NCI-H774 (cell line): ENCODE measurements at regions not wholly inside any gene's neighbourhood (a gene's known extent, or its start where the extent isn't known, plus 50 kb on each side); places are given as distances from the start of the nearest gene placed in this dataset.
"Not testable (repeated sequence)": the region's sequence is repeated elsewhere in the genome, so short reads cannot be mapped to it uniquely, and the experiment has no call there.

ENCODE experiments used
- DNase-seq: peaks from one replicate; lab custom pipeline; 2025; lab: John Stamatoyannopoulos, UW

GRCh38 chr22:33971561-33971961, 51.3 kb upstream of the LARGE1 start:
- DNase-seq, result no peak

- no peak for DNase-seq
These were observed 55.6 kb upstream of the LARGE1 start for GRCh38 chr22:33975841-33976240.

- DNase-seq, result no peak
These were observed 63.3 kb upstream of the LARGE1 start for GRCh38 chr22:33983558-33983957.

- DNase-seq, result no peak
These were observed 63.9 kb upstream of the LARGE1 start for GRCh38 chr22:33984211-33984610.

GRCh38 chr22:33984656-33985285, 64.5 kb upstream of the LARGE1 start:
- no peak for DNase-seq

- DNase-seq, result no peak
These were observed 65.2 kb upstream of the LARGE1 start for GRCh38 chr22:33985506-33985905.

GRCh38 chr22:33986167-33986771, 66.0 kb upstream of the LARGE1 start:
- DNase-seq, result no peak

GRCh38 chr22:33986954-33987353, 66.7 kb upstream of the LARGE1 start:
- no peak for DNase-seq

GRCh38 chr22:33989263-33989662, 69.0 kb upstream of the LARGE1 start:
- not testable (repeated sequence) for DNase-seq

- DNase-seq, result no peak
These were observed 71.3 kb upstream of the LARGE1 start for GRCh38 chr22:33991620-33992019.

GRCh38 chr22:33996824-33997223, 76.5 kb upstream of the LARGE1 start:
- DNase-seq, result no peak

- no peak for DNase-seq
These were observed 80.7 kb upstream of the LARGE1 start for GRCh38 chr22:34000879-34001526.

GRCh38 chr22:34001701-34002466, 81.6 kb upstream of the LARGE1 start:
- no peak for DNase-seq

GRCh38 chr22:34004058-34004457, 83.8 kb upstream of the LARGE1 start:
- DNase-seq, result no peak

- DNase-seq, result no peak
These were observed 90.0 kb upstream of the LARGE1 start for GRCh38 chr22:34010259-34010658.

GRCh38 chr22:34015642-34016041, 95.4 kb upstream of the LARGE1 start:
- no peak for DNase-seq

- peak; percentile 7 for DNase-seq
These were observed 96.9 kb upstream of the LARGE1 start for GRCh38 chr22:34017205-34017604.

GRCh38 chr22:34019190-34019845, 99.0 kb upstream of the LARGE1 start:
- DNase-seq, result no peak

- DNase-seq, result no peak
These were observed 114.9 kb upstream of the LARGE1 start for GRCh38 chr22:34035209-34035608.

GRCh38 chr22:34036931-34037330, 116.7 kb upstream of the LARGE1 start:
- no peak for DNase-seq

GRCh38 chr22:34038801-34039555, 118.7 kb upstream of the LARGE1 start:
- DNase-seq, result no peak

- DNase-seq, result no peak
These were observed 125.0 kb upstream of the LARGE1 start for GRCh38 chr22:34045311-34045710.
